Uterus (tissue), 3 donors: ENCODE measurements at regions not wholly inside any gene's neighbourhood (a gene's known extent, or its start where the extent isn't known, plus 50 kb on each side); places are given as distances from the start of the nearest gene placed in this dataset.

Source experiments
- DNase-seq, 2 donors: peaks; one replicate each; pipeline ENCODE4 v3.0.0-alpha.2; 2019 to 2020
- H3K27ac ChIP-seq, 2 donors: fragments of 200-600 bp; sonication (generic); 1 replicate in 1 of 2; 2 replicates in 1 of 2; pipeline ENCODE4 v1.5.1; 2016 to 2018
- H3K27me3 ChIP-seq, 2 donors: fragments of 200-600 bp; sonication (generic); one replicate each; pipeline ENCODE4 v1.5.1; 2018 to 2019; ENCODE audit warnings: control low read depth in 1 of 2
- H3K36me3 ChIP-seq, 2 donors: fragments of 200-600 bp; sonication (generic); one replicate each; pipeline ENCODE4 v1.5.1; 2019; ENCODE audit warnings: control low read depth in 1 of 2
- H3K4me1 ChIP-seq, 2 donors: fragments of 200-600 bp; sonication (generic); one replicate each; pipeline ENCODE4 v1.5.1; 2018 to 2019; ENCODE audit warnings: control low read depth in 1 of 2
- H3K4me3 ChIP-seq, 2 donors: fragments of 200-600 bp; sonication (generic); 1 replicate in 1 of 2; 2 replicates in 1 of 2; pipeline ENCODE4 v1.5.1; 2018 to 2019; ENCODE audit warnings: mild to moderate bottlenecking in 1 of 2
- H3K9me3 ChIP-seq, 2 donors: fragments of 200-600 bp; sonication (generic); one replicate each; pipeline ENCODE4 v1.5.1; 2019; ENCODE audit warnings: control low read depth in 1 of 2
- CTCF ChIP-seq, 4 experiments: fragments of 200-600 bp in 2 of 4; fragments of 450-650 bp in 2 of 4; sonication (generic) in 2 of 4; IDR thresholded peaks; one replicate each; pipeline ENCODE4 v1.5.1; 2016 to 2019; ENCODE audit warnings: antibody characterized with exemption in 4 of 4, mild to moderate bottlenecking in 2 of 4, moderate library complexity in 1 of 4
- POLR2A ChIP-seq, 2 donors: fragments of 450-650 bp; IDR thresholded peaks; one replicate each; pipeline ENCODE4 v1.6.1; 2016; ENCODE audit warnings: antibody characterized with exemption in 2 of 2, mild to moderate bottlenecking in 1 of 2, moderate library complexity in 1 of 2
- intact Hi-C: fragments of 100-400 bp; cut with DNase I; formaldehyde crosslinking; loops from one replicate; pipeline ENCODE4 v1.15.1; 2023; ENCODE audit warnings: low total_unique reads
- donor health status: DM: yes; HTN: yes; CAD: no.

GRCh38 chr9:134976403-134976802, 58.7 kb upstream of the FCN1 start:
- Histone ChIP-seq H3K4me1 (no peaks in the 10 kb centered on the region), H3K27ac (no peak overlapping the region), H3K27me3 (no peaks in the 10 kb centered on the region), H3K9me3 (no peaks in the 10 kb centered on the region), H3K36me3 (no peaks in the 10 kb centered on the region), H3K4me3 (no peak overlapping the region)
- intact Hi-C loops: no loop called here
- no peak for TF ChIP-seq CTCF (IDR thresholded peaks at IDR 0.05)
- TF ChIP-seq POLR2A (IDR thresholded peaks at IDR 0.05): no peak
- no peak for DNase-seq

- Histone ChIP-seq H3K4me3 (no peak overlapping the region), H3K4me1 (no peaks in the 10 kb centered on the region), H3K36me3 (no peaks in the 10 kb centered on the region), H3K9me3 (no peaks in the 10 kb centered on the region), H3K27me3 (no peaks in the 10 kb centered on the region), H3K27ac (no peak overlapping the region)
- intact Hi-C loops: no loop called here
- TF ChIP-seq POLR2A (IDR thresholded peaks at IDR 0.05) (no peak), CTCF (IDR thresholded peaks at IDR 0.05) (no peak)
- no peak for DNase-seq
These were observed 60.6 kb upstream of the FCN1 start for GRCh38 chr9:134978272-134978671.

- Histone ChIP-seq H3K27me3 (no peaks in the 10 kb centered on the region), H3K4me3 (no peak overlapping the region), H3K27ac (no peak overlapping the region), H3K9me3 (no peaks in the 10 kb centered on the region), H3K36me3 (no peaks in the 10 kb centered on the region), H3K4me1 (no peaks in the 10 kb centered on the region)
- intact Hi-C loops: no loop called here
- TF ChIP-seq CTCF (IDR thresholded peaks at IDR 0.05) (no peak), POLR2A (IDR thresholded peaks at IDR 0.05) (no peak)
- DNase-seq: peak in 1 of 2 donors; percentile 0
These were observed 62.8 kb upstream of the FCN1 start for GRCh38 chr9:134980516-134980915.

GRCh38 chr9:134980991-134981390, 63.3 kb upstream of the FCN1 start:
- no peak for TF ChIP-seq CTCF (IDR thresholded peaks at IDR 0.05)
- TF ChIP-seq POLR2A (IDR thresholded peaks at IDR 0.05): no peak
- Histone ChIP-seq H3K36me3 (no peaks in the 10 kb centered on the region), H3K4me1 (no peaks in the 10 kb centered on the region), H3K27ac (no peak overlapping the region), H3K27me3 (no peaks in the 10 kb centered on the region), H3K4me3 (no peak overlapping the region), H3K9me3 (no peaks in the 10 kb centered on the region)
- no peak for DNase-seq
- intact Hi-C loops: no loop called here

GRCh38 chr9:134981829-134982228, 64.1 kb upstream of the FCN1 start:
- no peak overlapping the region for H3K4me3 ChIP-seq
- no peak for DNase-seq
- H3K36me3 ChIP-seq: no peaks in the 10 kb centered on the region
- intact Hi-C loops: no loop called here
- no peaks in the 10 kb centered on the region for H3K27me3 ChIP-seq
- no peaks in the 10 kb centered on the region for H3K4me1 ChIP-seq
- H3K9me3 ChIP-seq: no peaks in the 10 kb centered on the region
- H3K27ac ChIP-seq: no peak overlapping the region
- TF ChIP-seq CTCF (IDR thresholded peaks at IDR 0.05) (no peak), POLR2A (IDR thresholded peaks at IDR 0.05) (no peak)
